Chondrocyte (in vitro differentiated cells): ENCODE measurements at regions not wholly inside any gene's neighbourhood (a gene's known extent, or its start where the extent isn't known, plus 50 kb on each side); places are given as distances from the start of the nearest gene placed in this dataset.

Source experiments
- DNase-seq: peaks from one replicate; pipeline ENCODE4 v3.0.0; 2021; ENCODE audit warnings: mixed read lengths, low spot score
- H3K27ac Mint-ChIP-seq: one replicate; pipeline ENCODE4 v1.8.0; 2021; ENCODE audit warnings: mild to moderate bottlenecking, moderate library complexity, mixed read lengths; ENCODE audit not compliant: unreplicated experiment
- H3K27me3 Mint-ChIP-seq: 2 replicates; pipeline ENCODE4 v1.8.0; 2021; ENCODE audit warnings: low read depth, mixed read lengths
- H3K36me3 Mint-ChIP-seq: 2 replicates; pipeline ENCODE4 v1.8.0; 2021; ENCODE audit warnings: low read depth, mixed read lengths
- H3K4me1 Mint-ChIP-seq: 2 replicates; pipeline ENCODE4 v1.8.0; 2021; ENCODE audit warnings: low read depth, mild to moderate bottlenecking, mixed read lengths
- H3K4me3 Mint-ChIP-seq: one replicate; pipeline ENCODE4 v1.8.0; 2021; ENCODE audit warnings: mild to moderate bottlenecking, moderate library complexity, mixed read lengths; ENCODE audit not compliant: unreplicated experiment
- H3K9me3 Mint-ChIP-seq: 2 replicates; pipeline ENCODE4 v1.8.0; 2021; ENCODE audit warnings: low read depth, mixed read lengths
- TF ChIP-seq, protein P1 (sequence below): fragments of 200-600 bp; sonication (generic); IDR thresholded peaks from 2 replicates; pipeline ENCODE4 v1.5.0; 2021; ENCODE audit warnings: antibody characterized with exemption, mild to moderate bottlenecking, moderate library complexity

DNA sequence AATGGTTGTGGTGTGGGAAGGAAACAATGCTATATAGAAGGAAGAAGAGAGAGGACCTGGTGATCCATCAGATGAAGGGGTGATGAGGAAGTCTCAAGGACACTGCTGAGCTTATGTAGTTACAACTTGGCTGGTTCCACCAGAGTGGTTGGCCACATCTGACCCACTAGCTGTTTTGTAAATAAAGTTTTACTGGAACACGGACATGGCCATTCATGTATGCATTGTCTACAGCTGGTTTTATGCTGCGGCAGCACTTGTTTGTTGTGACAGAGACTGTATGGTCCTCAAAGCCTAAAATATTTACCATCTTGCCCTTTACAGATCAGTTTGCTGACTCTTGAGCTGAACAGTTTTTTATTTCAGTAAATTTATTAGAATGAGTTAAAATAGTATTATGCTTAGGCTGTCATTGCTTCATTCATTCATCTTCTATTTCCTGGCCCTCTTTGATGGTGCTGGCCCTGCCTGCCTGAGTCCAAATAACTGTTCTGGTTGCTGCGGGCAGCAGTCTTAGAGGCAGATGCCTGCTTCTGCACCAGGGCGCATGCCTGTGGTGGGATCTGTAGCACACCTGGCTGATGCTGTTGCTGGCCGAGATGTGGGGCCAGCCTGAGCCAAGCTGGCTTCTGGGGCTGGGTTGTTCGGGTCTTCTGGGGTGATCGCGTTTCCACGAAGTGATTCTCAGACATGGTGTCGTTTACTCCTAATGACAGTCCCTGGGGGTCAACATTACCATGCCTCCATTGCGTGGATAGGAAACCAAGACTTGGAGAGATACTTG, 61.4 kb upstream of the WNT4 start:
- Mint-ChIP-seq H3K27ac (no peak overlapping the region), H3K4me3 (no peak overlapping the region), H3K4me1 (peaks cover 10% of the 10 kb centered on the region), H3K36me3 (peaks cover 2% of the 10 kb centered on the region), H3K9me3 (peaks cover under 1% of the 10 kb centered on the region), H3K27me3 (peaks cover 69% of the 10 kb centered on the region)
- DNase-seq, result peak; percentile 48
- TF ChIP-seq, protein P1, sequence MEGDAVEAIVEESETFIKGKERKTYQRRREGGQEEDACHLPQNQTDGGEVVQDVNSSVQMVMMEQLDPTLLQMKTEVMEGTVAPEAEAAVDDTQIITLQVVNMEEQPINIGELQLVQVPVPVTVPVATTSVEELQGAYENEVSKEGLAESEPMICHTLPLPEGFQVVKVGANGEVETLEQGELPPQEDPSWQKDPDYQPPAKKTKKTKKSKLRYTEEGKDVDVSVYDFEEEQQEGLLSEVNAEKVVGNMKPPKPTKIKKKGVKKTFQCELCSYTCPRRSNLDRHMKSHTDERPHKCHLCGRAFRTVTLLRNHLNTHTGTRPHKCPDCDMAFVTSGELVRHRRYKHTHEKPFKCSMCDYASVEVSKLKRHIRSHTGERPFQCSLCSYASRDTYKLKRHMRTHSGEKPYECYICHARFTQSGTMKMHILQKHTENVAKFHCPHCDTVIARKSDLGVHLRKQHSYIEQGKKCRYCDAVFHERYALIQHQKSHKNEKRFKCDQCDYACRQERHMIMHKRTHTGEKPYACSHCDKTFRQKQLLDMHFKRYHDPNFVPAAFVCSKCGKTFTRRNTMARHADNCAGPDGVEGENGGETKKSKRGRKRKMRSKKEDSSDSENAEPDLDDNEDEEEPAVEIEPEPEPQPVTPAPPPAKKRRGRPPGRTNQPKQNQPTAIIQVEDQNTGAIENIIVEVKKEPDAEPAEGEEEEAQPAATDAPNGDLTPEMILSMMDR, result no peak

DNA sequence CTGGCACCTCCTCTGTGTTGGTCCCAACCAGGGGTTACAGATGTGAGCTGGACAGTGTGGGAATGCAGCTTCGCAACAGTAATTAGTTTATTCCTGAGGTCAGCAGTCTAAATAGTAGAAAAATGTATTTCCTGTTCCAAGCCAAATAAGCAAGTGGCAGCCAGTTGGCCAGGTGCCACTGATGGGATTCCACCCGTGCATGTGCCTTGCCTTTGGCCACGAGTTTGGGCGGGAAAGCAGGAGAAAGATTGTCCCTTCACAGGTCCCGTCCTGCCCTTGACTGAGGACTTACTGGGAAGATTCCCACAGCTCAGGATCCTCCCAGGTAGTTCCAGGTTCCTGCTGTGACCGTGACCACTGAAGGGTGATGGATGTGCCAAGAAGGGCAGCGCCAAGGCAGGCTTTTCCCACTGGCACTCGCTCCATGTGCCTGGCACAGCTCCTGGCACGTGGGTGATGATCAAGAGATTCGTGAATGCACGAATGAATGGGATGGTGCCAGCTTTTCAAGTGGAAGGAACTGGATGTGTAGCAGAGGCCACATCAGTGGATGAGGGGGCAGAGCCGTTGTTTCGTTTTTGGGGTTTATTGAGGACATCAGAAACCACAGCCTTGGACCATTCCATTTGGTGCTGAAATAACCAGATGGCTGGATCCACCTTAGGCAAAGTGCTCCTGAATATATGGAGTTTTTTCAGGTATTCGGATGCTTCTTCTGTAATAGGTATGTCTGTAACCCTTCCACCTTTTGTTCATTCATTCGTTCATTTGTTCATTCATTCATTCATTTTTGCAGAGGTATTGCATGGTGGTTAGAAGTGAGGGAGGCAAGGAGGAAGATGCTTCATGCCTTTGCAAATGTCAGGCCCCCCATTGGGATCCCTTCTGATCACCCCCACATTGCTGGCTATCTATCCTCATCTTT, 62.4 kb upstream of the WNT4 start:
- H3K4me3 Mint-ChIP-seq, result no peak overlapping the region
- H3K27me3 Mint-ChIP-seq, result peaks cover 70% of the 10 kb centered on the region
- no peak overlapping the region for H3K27ac Mint-ChIP-seq
- TF ChIP-seq, protein P1, result no peak
- H3K9me3 Mint-ChIP-seq, result no peaks in the 10 kb centered on the region
- peaks cover 10% of the 10 kb centered on the region for H3K4me1 Mint-ChIP-seq
- DNase-seq, result peak; percentile 54
- peaks cover 2% of the 10 kb centered on the region for H3K36me3 Mint-ChIP-seq

DNA sequence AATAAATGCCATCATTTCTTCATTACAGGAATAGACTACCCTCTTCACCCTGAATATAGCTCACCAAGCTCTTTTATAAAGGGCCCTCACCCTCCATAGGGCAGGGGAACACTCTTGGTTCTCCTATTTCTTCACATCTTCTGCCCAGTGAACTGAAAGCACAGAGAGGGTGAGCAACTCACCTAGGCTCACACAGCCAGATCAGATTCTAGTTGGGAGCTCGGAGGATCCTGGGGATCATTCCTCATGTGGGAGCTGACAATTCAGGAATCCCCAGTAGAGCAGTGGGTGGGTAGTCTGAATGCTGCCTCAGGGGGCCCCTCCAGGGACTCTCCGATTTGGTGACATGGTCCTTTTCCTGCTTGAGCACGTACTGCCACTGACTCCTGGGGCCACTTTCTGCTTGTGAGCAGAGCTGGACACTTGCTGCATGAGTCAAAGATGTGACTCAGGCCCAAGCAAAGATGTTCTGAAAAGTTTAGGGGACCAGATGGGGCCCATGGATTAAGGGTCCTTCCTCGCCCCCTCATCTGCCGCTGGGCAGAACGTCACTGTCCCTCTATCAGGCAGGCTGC, 63.7 kb upstream of the WNT4 start:
- TF ChIP-seq, protein P1, result no peak
- H3K27me3 Mint-ChIP-seq, result peaks cover 77% of the 10 kb centered on the region
- no peak overlapping the region for H3K4me3 Mint-ChIP-seq
- H3K9me3 Mint-ChIP-seq, result no peaks in the 10 kb centered on the region
- no peaks in the 10 kb centered on the region for H3K36me3 Mint-ChIP-seq
- no peak overlapping the region for H3K27ac Mint-ChIP-seq
- peaks cover 10% of the 10 kb centered on the region for H3K4me1 Mint-ChIP-seq
- DNase-seq, result peak; percentile 54

DNA sequence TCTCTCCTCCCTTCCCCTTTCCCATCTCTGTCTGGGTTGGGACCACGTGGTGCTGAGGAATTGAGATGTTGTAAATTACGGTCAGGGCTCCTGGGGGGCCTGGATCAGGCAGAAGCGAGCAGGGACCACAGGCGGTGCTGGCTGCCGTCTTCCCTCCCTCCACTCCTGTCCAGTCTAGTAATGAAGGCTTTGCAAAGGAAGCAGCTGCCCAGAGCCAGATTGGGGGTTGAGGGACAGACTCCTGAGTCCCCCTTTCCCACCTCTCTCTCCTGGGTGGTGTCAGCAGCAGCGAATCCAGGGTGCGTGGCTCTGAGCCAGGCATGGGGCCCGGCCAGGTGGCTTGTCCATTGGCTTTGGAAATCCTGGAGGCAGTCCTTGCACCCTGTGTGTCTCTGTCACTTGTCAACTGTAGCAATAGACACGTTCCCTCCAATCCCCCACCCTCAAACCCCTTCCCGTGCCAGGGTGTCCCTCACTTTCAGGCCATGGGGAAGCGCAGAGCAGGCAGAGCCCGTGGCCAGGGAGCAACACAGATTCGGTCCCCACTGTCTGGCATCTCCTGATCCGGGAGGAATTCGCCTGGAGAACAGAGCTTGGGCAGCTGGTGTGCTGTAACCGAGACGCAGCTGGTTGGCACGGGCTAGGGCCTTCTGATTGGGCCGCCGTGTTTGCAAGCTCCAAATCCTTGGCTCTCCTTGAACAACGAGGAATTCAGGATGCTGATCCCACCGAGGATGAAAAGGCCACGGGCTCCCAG, 64.8 kb upstream of the WNT4 start:
- no peaks in the 10 kb centered on the region for H3K36me3 Mint-ChIP-seq
- peaks cover 10% of the 10 kb centered on the region for H3K4me1 Mint-ChIP-seq
- TF ChIP-seq, protein P1, result no peak
- peak; percentile 60 for DNase-seq
- no peak overlapping the region for H3K27ac Mint-ChIP-seq
- no peaks in the 10 kb centered on the region for H3K9me3 Mint-ChIP-seq
- peaks cover 82% of the 10 kb centered on the region for H3K27me3 Mint-ChIP-seq
- H3K4me3 Mint-ChIP-seq, result no peak overlapping the region
